Fibroblast of pulmonary artery (primary cell): ENCODE measurements at regions not wholly inside any gene's neighbourhood (a gene's known extent, or its start where the extent isn't known, plus 50 kb on each side); places are given as distances from the start of the nearest gene placed in this dataset.

Experiments used
- DNase-seq: peaks from one replicate; pipeline ENCODE4 v3.0.0-alpha.2; 2010; ENCODE audit warnings: low read depth
- H3K4me3 ChIP-seq: replicated peaks from 2 replicates; pipeline ENCODE4 v1.5.1; 2011; ENCODE audit warnings: low read depth, mild to moderate bottlenecking, control low read depth, low read length, moderate library complexity
- TF ChIP-seq, protein P1 (sequence below): IDR thresholded peaks from 2 replicates; pipeline ENCODE4 v1.5.1; 2011; ENCODE audit warnings: mild to moderate bottlenecking, control low read depth, low read length, inconsistent platforms; ENCODE audit errors: missing control alignments

- DNase-seq, result no peak
- TF ChIP-seq, protein P1, sequence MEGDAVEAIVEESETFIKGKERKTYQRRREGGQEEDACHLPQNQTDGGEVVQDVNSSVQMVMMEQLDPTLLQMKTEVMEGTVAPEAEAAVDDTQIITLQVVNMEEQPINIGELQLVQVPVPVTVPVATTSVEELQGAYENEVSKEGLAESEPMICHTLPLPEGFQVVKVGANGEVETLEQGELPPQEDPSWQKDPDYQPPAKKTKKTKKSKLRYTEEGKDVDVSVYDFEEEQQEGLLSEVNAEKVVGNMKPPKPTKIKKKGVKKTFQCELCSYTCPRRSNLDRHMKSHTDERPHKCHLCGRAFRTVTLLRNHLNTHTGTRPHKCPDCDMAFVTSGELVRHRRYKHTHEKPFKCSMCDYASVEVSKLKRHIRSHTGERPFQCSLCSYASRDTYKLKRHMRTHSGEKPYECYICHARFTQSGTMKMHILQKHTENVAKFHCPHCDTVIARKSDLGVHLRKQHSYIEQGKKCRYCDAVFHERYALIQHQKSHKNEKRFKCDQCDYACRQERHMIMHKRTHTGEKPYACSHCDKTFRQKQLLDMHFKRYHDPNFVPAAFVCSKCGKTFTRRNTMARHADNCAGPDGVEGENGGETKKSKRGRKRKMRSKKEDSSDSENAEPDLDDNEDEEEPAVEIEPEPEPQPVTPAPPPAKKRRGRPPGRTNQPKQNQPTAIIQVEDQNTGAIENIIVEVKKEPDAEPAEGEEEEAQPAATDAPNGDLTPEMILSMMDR, result no peak
- no peak overlapping the region for H3K4me3 ChIP-seq
Measured at GRCh38 chr3:188000361-188000861, 153.5 kb upstream of the LPP start.

DNA sequence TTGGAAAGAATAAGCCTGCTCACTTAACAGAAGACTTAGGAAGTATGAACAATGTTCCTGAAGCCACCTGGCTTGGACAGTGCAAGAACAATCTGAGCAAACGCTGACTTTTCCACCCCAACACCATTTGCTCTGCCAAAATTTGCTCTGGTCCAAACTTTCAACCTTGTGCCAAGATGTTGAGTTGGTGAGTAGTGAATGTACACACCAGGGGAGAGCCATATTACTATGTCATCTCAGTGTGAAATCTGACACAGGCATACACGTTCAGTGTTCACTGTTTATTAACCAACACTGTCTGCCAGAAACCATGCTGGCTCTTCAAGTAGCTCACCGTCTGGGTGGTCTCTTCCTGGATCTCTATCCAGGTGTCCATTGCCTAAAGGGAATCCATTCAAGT lies 152.9 kb upstream of the LPP start:
- no peak overlapping the region for H3K4me3 ChIP-seq
- TF ChIP-seq, protein P1, result no peak
- DNase-seq, result no peak

DNA sequence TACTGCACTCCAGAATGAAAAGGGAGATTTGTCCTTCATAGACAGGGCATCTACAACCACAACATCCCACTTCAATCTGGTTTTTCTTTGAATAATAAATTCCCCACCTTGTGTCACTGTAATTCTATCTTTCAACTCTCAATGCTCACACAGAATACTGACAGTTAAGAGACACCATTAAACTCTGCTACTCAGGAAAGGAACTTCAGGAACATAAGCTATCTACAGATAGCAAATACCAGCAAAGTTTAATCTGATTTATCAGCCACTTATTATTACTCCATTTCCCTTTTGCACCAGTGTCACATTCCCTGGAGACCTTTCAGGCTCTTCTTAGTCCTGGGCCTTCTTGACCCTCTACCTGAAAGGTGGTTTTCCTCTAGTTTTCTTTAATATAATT lies 152.0 kb upstream of the LPP start:
- DNase-seq, result no peak
- no peak overlapping the region for H3K4me3 ChIP-seq
- TF ChIP-seq, protein P1, result no peak

DNA sequence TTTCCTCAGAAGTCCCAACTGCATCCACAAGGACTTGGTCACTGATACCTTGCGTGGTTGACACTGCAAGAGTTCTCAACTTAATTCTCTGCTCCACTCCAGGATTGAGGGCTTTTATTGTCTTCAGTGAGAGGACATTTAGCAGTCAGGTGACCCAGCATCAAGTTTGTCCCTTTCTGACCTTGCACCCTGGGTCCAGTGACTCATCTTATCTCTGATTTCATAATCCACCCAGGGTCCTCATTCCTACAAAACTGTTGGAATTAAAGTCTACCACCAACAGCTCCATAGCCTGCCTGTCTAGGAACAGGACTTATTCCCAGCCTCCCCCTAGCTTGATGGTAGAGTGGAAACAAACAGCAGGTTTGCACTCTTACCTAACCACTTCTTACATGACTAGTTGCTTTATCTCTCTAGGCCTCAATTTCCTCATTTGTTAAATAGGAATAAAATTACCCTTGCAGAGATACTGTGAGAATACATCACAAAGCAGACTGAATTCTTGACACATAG lies 151.3 kb upstream of the LPP start:
- TF ChIP-seq, protein P1, result no peak
- H3K4me3 ChIP-seq, result no peak overlapping the region
- DNase-seq, result no peak

GRCh38 chr3:188003188-188004171 lies 150.5 kb upstream of the LPP start:
- DNase-seq, result no peak
- H3K4me3 ChIP-seq, result no peak overlapping the region
- TF ChIP-seq, protein P1, result no peak

DNA sequence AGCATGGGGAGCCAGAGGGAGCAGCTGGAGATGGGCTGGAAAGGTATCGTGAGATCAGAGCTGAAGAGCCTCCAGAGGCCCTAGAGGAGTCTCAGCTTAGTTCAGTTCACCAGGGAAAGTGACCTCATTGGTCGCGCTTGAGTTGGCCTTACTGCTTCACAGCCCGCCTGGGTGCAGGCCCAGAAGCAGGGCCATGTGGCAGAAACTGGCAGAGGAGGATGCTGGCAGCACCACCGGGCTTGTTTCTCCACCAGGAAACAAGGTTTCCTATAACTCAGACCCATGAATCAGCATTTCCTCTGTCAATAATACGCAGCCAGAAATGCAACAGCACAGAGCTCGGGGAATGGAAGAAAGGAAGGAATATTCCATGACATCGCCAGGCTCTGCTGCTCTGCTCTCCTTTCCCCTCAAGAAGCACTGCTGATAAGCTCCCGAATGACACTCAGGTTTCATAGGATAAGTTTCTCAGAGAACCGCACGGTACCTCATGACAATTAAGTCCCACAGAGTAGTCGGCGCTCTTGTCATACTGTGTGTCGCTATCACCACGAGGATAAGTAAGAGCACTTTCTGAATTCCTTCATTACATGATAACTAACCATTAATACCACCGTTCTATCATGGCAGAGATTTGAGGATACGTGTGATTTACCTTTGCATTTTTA lies 147.1 kb upstream of the LPP start:
- TF ChIP-seq, protein P1, result no peak
- peak; percentile 53 for DNase-seq
- no peak overlapping the region for H3K4me3 ChIP-seq
